GM21381 (cell line): ENCODE measurements at regions not wholly inside any gene's neighbourhood (a gene's known extent, or its start where the extent isn't known, plus 50 kb on each side); places are given as distances from the start of the nearest gene placed in this dataset.

Experiments
- ATAC-seq: cut with Tn5 transposase; IDR thresholded peaks from one replicate; pipeline ENCODE4 v1.9.1; 2021; ENCODE audit warnings: mild to moderate bottlenecking, moderate library complexity; ENCODE audit not compliant: unreplicated experiment

DNA sequence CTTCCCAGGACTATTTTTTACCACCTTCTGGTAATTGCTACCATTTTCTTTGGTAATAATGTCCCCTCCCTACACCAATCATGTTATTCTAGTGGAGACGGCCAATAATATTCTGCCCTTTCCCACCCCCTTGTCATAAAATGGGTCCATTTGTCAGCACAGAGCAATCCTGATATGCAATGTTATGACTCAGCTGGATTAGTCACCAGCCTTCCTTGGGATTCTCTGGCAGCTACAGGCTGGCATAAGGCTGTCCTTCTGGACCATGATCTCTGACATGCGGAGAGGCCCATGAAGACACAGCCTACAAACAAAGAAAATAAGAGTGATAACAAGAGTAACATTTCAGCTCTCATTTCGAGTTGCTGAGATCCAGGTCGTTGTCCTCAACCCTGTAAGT, 222.0 kb upstream of the CPNE8 start:
- ATAC-seq, result no peak

DNA sequence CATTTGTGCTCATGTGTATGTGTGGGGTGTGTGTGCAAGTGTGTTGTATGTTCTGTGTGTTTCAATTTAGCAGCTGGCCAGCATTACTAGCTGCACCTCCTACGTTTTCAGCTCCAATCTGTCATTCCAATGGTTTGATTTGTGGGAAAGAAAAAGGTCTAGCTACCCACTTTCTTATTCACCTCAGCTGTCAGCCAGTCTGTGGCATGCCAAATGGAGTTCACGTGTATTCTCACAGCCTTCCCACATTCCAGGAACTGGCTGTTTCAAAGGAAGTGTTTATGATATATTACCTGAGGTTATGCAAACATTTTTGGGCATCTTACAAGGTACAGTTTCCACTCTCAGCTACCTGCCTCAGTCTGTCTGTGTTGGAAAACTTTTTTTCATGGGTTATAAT, 220.2 kb upstream of the CPNE8 start:
- ATAC-seq, result no peak

DNA sequence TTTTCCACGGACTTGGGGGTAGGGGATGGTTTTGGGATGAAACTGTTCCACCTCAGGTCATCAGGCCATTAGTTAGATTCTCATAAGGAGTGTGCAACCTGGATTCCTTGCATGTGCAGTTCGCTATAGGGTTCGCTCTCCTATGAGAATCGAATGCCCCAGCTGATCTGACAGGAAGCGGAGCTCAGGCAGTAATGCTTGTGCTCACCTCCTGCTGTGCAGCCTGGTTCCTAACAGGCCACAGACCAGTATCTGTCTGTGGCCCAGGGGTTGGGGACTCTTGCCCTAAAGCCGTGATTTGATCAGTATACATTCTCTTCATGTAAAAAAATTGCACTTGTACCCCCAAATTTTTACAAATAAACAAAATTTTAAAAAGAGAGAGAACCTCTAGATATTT, 219.4 kb upstream of the CPNE8 start:
- ATAC-seq, result no peak

- no peak for ATAC-seq
These were observed 218.3 kb upstream of the CPNE8 start for GRCh38 chr12:39123580-39124253.

GRCh38 chr12:39122562-39123204, 217.3 kb upstream of the CPNE8 start:
- no peak for ATAC-seq

GRCh38 chr12:39116861-39117260, 211.5 kb upstream of the CPNE8 start:
- ATAC-seq, result no peak

DNA sequence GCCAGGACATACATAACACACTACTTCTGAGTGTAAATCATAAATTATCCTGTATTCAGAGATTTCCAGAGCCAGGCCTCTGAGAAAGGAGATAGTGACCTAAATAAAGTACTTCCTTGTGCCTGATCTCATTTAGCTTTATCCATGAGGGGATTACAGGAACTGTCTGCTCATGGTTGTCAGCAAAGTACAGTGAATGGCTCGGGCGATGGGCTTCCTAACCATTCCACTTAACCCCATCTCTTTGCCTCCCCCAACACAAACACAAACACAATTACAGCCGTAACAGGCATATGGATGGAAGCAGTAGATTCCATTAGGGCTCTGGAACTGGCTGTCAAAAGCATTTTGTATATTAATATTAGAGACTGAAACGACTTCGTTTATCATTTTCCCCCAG, 206.7 kb upstream of the CPNE8 start:
- ATAC-seq, result no peak

DNA sequence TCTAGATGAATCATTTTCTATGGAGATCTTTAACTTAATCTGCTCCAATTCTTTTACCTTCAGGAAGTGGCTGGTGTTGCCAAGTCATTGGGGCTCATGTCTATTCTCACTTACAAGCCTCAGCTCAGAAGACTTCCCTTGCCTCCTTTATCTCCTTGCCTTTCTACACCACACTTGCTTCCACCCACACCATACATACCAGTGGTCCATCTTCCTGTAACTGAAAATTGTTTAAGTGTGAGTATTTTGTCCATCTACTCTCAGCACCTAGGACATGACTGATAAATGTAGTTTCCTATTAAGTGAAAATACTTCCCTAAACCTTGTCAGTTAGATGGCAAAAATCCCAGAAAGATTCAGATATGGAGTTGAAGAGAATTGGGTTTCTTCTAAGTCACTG, 199.7 kb upstream of the CPNE8 start:
- ATAC-seq, result no peak

DNA sequence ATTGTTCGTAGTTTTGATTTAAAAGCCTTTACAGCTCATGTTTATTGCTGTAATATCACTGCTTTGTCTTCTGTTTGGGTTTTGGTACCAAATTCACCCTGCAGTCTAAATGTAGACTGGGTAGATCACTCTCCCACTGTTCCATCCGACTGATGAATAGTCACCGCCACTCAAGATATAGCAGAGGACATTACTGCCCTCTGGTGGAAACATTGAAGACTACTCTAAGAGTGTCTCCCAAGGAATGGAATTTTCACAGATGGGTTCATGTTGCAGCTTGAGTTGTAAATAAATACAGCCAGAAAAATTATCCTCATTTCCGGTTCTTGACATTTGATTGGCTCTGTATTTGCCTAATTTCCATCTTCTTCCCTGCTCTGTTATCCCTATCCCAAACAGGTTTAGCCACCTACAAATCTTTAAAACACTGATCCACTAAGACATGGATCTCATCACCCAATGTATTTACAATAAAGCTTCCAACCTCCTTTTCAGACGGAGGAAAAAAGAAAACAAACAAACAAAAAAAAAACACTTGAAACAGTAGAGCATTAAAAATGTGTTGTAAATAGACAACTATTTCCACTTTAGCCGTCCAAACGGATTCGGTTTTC, 198.3 kb upstream of the CPNE8 start:
- ATAC-seq, result peak; percentile 97

DNA sequence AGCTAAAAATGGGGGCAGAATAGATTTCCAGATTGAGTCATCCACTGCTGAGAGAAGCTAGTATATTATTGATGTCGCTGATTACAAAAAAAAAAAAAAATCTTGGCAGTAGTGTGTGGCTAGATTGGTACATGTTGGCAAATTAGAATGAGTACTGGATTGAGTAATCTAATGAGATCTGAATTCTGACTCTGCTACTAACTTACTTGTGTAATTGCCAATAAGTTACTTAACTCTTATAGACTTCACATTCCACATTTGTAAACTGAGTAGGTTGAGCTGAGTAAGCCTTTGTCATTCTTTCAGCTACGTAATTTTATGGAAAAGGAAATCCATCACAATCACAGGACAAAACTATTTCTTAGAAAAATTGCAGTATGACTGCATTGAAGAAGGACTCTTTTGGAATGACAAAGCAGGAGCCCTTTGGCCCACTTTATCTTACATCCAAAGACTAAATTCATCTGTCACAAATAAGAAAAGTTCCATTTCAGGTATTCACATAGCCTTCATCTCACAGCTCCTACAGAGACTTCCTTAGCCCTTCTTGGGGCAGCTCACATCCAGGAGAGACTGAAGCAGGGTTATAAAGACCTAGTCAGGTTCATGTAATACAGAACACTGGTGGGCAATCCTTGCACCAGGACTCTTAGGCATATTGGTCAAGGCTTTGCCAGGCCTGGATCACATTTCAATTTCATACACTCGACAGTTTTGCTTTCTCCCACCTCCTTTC, 197.3 kb upstream of the CPNE8 start:
- ATAC-seq, result no peak

GRCh38 chr12:39095636-39096330, 190.4 kb upstream of the CPNE8 start:
- ATAC-seq, result no peak

GRCh38 chr12:39081910-39082309, 176.5 kb upstream of the CPNE8 start:
- no peak for ATAC-seq

DNA sequence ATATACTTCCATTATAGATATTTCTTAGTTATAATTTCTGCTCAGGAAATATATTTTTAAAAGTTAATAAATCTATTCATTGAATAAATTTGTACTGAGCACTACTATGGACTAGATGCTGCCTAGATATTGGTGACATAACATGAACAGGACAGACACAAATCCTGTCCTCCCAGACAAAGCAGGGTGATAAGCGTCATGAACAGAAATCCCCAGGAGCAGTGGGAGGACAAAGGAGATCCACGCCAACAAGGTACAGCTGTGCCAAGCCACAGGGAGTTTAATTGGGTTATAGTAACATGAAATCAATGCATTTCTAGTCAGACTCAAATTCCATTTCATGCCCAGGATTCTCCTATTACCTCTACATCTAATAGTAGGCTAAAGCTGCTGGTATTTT, 171.8 kb upstream of the CPNE8 start:
- ATAC-seq, result no peak

GRCh38 chr12:39074063-39074462, 168.7 kb upstream of the CPNE8 start:
- no peak for ATAC-seq

GRCh38 chr12:39072658-39073057, 167.3 kb upstream of the CPNE8 start:
- ATAC-seq, result no peak

DNA sequence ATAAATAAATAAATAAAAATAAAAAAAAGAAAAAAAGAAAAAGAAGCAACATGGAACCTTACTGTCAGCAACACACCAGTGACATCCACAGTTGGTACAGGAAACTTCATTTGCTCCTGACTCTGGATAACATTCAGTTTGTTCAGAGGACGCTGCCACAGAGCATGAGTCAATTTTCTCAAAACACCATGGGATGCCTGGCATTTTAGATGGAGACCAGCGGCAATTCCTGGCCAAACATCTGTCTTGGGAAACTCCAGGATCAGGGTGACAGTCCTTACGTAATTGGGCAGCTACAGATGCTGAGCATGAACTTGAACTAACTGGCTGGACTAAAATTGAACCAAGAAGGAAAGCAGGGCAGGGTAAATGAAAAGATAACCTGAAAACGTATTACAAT, 166.2 kb upstream of the CPNE8 start:
- ATAC-seq, result no peak

GRCh38 chr12:39070775-39071174, 165.4 kb upstream of the CPNE8 start:
- ATAC-seq, result no peak

DNA sequence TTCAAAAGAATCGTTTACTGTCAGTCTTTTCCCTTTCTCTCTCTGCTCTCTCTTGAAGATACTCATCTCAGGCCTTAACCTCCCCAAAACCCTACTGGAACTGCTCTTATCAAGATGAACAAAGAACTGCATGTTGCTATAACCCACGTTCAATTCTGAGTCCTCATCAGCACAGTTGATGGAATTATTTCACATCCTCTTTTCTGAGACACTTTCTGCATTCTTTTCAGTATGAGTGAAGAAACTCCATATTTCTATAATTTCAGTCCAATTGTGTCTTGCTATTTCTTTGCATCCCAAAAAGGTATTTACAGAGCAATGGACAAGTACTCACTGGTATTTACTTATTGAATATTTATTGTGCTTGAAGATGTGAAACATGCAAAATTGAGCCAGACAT, 160.1 kb upstream of the CPNE8 start:
- ATAC-seq, result no peak

- ATAC-seq, result no peak
These were observed 159.3 kb upstream of the CPNE8 start for GRCh38 chr12:39064708-39065107.

DNA sequence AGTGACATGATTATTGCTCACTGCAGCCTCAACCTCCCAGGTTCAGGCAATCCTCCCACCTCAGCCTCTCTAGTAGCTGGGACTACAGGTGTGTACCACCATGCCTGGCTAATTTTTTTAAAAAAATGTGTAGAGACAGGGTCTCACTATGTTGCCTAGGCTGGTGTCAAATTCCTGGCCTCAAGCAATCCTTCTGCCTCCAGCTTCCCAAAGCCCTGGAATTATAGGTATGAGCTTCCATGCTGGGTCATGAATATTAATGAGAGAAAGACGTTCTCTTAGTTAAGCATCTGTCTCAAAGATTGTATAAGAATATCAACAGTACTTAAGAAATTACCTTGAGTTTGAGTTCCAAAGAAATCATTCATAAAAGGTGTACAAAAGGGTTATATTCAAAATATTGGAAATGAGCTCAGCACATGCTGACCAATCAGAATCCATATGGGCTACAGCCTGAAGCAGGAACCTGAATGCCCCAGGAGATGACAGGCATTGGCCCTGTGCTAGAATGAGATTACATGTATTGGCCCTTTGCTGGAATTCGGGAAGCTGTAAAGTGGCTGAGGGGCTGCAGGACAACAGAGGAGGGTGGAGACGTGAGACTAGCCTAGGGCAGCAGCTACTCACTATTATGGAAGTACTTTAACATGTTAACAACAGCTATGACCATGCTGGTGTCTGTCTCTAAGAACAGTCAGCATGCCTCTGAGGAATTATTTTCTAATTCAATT, 157.0 kb upstream of the CPNE8 start:
- no peak for ATAC-seq

DNA sequence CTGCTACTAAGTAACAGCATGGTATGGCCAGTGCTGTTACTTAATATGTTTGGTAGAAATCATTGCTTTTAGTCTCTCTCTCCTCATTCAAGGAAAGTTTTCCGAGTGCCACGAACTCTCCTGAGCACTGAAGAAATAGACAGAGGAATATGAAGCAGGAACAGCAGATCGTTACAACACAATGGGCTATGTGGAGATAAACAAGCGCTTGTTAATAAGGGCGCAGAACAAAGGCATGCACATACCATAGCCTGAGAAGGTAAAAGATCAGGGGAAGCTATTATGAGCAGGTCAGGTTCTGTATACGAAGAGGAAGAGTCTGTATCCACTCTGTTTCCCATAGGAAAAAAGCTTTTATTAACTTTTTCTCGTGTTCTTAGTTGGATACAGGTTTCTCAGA, 156.2 kb upstream of the CPNE8 start:
- ATAC-seq, result no peak
